NT2/D1 (cell line): ENCODE measurements at regions not wholly inside any gene's neighbourhood (a gene's known extent, or its start where the extent isn't known, plus 50 kb on each side); places are given as distances from the start of the nearest gene placed in this dataset.
"Not testable (repeated sequence)": the region's sequence is repeated elsewhere in the genome, so short reads cannot be mapped to it uniquely, and the experiment has no call there.

Experiments
- DNase-seq: peaks from one replicate; pipeline ENCODE4 v3.0.0-alpha.2; 2011; ENCODE audit warnings: low read depth, low spot score
- H3K27me3 ChIP-seq: 2 replicates; pipeline ENCODE4 v1.6.0; 2011; ENCODE audit warnings: mild to moderate bottlenecking; ENCODE audit not compliant: insufficient read length, insufficient read depth
- H3K36me3 ChIP-seq: 2 replicates; pipeline ENCODE4 v1.6.1; 2011; ENCODE audit warnings: mild to moderate bottlenecking, low read length, mixed read lengths; ENCODE audit not compliant: insufficient read depth, insufficient read length
- H3K4me1 ChIP-seq: 2 replicates; pipeline ENCODE4 v1.5.1; 2011; ENCODE audit not compliant: insufficient read depth, insufficient read length
- H3K4me3 ChIP-seq: 2 replicates; pipeline ENCODE4 v1.5.1; 2011; ENCODE audit warnings: low read depth; ENCODE audit not compliant: insufficient read length
- H3K9ac ChIP-seq: 2 replicates; pipeline ENCODE4 v1.6.0; 2011; ENCODE audit warnings: low read depth; ENCODE audit not compliant: insufficient read length
- H3K9me3 ChIP-seq: 2 replicates; pipeline ENCODE4 v1.5.1; 2011; ENCODE audit warnings: mild to moderate bottlenecking, low read length; ENCODE audit not compliant: insufficient read depth
- SUZ12 ChIP-seq: IDR thresholded peaks from 2 replicates; pipeline ENCODE4 v1.6.1; 2011; ENCODE audit not compliant: insufficient read length, insufficient read depth; ENCODE audit errors: extremely low read depth
- YY1 ChIP-seq: IDR thresholded peaks from 2 replicates; pipeline ENCODE4 v1.6.1; 2011; ENCODE audit not compliant: insufficient read length, insufficient read depth
- ZNF274 ChIP-seq: IDR thresholded peaks from 2 replicates; pipeline ENCODE4 v1.6.1; 2011; ENCODE audit warnings: mild to moderate bottlenecking, low read depth, low read length

DNA sequence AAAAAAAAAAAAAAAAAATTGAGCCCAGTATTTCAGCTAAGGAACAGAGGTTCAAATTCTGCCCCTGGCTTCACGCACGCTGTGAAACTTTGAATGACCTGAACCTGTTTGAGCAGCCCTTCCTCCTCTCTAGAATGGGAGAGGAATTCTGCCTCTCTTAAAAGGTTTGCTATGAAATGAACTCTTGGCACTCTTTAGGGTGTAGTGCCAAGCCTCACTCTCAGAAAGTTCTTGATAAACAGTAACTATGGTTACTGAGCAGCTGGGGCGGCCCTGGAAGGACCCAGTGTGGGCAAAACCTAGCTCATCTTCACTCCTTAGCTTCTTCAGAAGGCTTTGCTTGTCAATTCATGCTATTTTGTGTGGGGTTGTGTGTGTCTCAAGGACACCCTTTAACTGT is 73.7 kb downstream of the GEMIN8 start:
- DNase-seq, result no peak
- Histone ChIP-seq H3K4me3 (no peak overlapping the region), H3K27me3 (no peaks in the 10 kb centered on the region), H3K36me3 (no peaks in the 10 kb centered on the region), H3K9ac (no peak overlapping the region), H3K4me1 (no peaks in the 10 kb centered on the region), H3K9me3 (peaks cover 12% of the 10 kb centered on the region; the same call in 1 of the 2 replicates)
- no peak for TF ChIP-seq YY1
- no peak for TF ChIP-seq ZNF274
- TF ChIP-seq SUZ12, result no peak

DNA sequence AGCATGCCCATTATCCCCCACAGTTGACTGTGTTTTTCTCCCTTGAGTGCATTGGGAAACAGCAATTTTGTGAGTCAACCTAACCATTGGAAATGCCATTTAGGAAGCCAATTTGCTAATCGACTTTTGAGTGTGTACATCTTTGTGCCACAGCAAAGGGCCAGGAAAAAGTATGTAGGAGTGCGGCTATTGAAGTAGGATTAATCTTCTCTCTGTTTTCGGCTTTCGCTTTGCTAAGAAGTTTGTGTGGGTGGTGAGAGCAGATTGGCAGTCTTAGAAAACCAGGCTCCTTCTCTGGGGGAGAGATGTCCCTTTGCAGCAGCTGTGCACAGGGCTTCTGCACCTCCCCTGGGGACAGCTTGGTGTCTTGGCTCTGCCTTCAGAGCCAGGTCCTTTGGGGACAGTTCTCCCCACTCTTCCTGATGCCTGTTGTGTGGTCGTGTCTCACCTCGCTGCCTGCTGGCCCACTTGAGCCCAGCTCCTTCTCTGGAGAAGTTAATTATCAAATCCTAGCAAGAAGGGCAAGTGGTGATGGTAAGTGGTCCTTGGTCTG is 74.5 kb downstream of the GEMIN8 start:
- Histone ChIP-seq H3K4me3 (no peak overlapping the region), H3K9me3 (peaks cover 12% of the 10 kb centered on the region; the same call in 1 of the 2 replicates), H3K36me3 (no peaks in the 10 kb centered on the region), H3K4me1 (no peaks in the 10 kb centered on the region), H3K9ac (no peak overlapping the region), H3K27me3 (no peaks in the 10 kb centered on the region)
- TF ChIP-seq YY1 (no peak), ZNF274 (no peak), SUZ12 (no peak)
- no peak for DNase-seq

DNA sequence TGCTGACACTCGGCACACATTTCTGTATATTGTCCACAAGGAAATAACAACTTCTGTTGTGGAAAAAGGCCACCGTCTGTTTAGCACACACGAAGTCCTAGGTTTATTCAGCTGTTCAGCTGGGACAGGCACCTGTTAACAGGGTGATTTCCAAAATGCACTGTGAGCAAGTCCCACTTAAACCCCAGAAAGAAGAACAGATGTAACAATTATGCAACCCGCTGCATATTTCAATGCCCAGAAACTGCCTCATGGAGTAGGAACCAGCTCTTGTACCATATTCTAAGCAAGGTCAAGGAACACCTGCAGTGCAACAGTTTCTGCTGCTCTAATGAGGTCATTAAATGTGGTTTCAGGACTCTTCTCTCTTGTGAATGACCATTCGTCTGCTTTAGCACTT is 77.1 kb downstream of the GEMIN8 start:
- DNase-seq, result no peak
- H3K4me3 ChIP-seq, result no peak overlapping the region
- no peak overlapping the region for H3K9ac ChIP-seq
- TF ChIP-seq ZNF274 (no peak), YY1 (no peak), SUZ12 (no peak)
- H3K27me3 ChIP-seq, result no peaks in the 10 kb centered on the region
- no peaks in the 10 kb centered on the region for H3K4me1 ChIP-seq
- no peaks in the 10 kb centered on the region for H3K36me3 ChIP-seq
- H3K9me3 ChIP-seq, result peaks cover 4% of the 10 kb centered on the region; the same call in 1 of the 2 replicates

DNA sequence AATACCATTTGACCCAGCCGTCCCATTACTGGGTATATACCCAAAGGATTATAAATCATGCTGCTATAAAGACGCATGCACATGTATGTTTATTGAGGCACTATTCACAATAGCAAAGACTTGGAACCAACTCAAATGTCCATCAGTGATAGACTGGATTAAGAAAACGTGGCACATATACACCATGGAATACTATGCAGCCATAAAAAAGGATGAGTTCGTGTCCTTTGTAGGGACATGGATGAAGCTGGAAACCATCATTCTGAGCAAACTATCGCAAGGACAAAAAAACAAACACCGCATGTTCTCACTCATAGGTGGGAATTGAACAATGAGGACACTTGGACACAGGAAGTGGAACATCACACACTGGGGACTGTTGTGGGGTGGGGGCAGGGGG is 83.5 kb downstream of the GEMIN8 start:
- H3K36me3 ChIP-seq, H3K4me1 ChIP-seq, H3K9ac ChIP-seq, H3K9me3 ChIP-seq, H3K4me3 ChIP-seq, H3K27me3 ChIP-seq, DNase-seq: not testable (repeated sequence)

DNA sequence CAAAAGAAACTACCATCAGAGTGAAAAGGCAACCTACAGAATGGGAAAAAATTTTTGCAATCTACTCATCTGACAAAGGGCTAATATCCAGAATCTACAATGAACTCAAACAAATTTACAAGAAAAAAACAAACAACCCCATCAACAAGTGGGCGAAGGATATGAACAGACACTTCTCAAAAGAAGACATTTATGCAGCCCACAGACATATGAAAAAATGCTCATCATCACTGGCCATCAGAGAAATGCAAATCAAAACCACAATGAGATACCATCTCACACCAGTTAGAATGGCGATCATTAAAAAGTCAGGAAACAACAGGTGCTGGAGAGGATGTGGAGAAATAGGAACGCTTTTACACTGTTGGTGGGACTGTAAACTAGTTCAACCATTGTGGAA is 83.9 kb downstream of the GEMIN8 start:
- H3K9me3 ChIP-seq, H3K36me3 ChIP-seq, H3K4me1 ChIP-seq, H3K9ac ChIP-seq, DNase-seq, H3K27me3 ChIP-seq, H3K4me3 ChIP-seq: not testable (repeated sequence)

DNA sequence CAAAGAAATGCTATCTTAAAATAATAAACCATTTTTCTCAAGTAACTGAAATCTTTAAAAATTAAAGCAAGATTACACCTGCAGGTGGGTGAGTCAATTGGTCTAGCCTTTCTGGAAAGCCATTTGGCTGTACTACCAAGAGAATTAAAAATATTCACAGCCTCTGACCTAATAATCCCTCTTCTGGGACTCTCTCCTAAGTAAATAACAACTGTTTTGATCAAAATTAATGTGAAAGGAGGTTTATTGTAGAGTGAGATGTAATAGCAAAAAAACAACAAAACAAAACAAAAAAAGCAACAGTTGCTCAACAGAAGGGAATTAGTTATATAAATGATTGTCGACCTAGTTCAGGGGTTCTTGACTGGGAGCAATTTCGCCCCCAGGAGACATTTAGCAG is 89.0 kb downstream of the GEMIN8 start:
- TF ChIP-seq YY1 (no peak), SUZ12 (no peak), ZNF274 (no peak)
- no peaks in the 10 kb centered on the region for H3K36me3 ChIP-seq

DNA sequence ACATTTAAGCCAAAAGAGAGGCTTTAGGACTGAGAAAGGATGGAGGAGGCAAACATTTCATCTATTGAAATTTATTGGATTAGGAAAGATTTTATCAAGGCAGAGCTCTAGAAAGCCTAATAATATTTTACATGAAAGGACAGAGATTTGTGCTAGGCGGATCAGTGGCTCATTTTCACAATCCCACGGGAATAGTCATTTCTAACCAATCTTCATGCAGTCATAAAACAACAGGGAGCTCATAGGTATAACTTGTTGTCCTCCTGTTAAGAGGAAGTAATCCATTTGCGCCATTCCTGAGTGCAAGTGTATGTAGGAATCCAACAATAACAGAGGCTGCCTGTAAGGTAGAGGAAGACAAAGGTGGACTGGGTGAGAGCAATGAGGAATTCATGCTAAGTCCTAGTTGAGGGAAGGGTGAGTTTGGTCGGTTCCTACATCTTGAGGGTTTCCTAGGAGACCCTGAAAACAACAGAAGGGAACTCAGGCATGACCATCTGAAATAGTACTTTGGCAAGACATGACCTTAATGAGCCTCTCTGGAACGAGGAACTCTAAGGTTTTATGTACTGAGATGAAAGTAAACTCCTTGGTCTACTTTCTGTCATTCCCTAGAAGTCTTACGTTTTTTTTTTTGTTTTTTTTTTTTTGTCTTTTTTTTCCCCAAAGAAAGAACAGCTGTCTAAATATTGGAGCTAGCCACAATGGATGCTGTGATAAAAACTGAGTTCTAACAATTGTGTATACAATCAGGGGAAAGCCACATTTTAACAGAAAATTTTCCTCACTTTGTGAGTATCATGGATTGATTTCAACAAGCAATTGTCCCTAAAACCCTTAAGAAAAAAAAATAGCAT is 89.7 kb downstream of the GEMIN8 start:
- peaks cover 6% of the 10 kb centered on the region for H3K27me3 ChIP-seq
- no peak for DNase-seq
- TF ChIP-seq ZNF274, result no peak
- no peak for TF ChIP-seq YY1
- no peak for TF ChIP-seq SUZ12
- no peaks in the 10 kb centered on the region for H3K36me3 ChIP-seq
- H3K9me3 ChIP-seq, result no peaks in the 10 kb centered on the region
- H3K4me1 ChIP-seq, result no peaks in the 10 kb centered on the region
- H3K4me3 ChIP-seq, result no peak overlapping the region
- H3K9ac ChIP-seq, result no peak overlapping the region

More for the DNA sequence above, 89.0 kb downstream of the GEMIN8 start:
- no peak overlapping the region for H3K9ac ChIP-seq
- H3K9me3 ChIP-seq, result no peaks in the 10 kb centered on the region
- H3K4me1 ChIP-seq, result no peaks in the 10 kb centered on the region
- DNase-seq, result no peak
- H3K4me3 ChIP-seq, result no peak overlapping the region
- H3K27me3 ChIP-seq, result peaks cover 6% of the 10 kb centered on the region
